Mesenchymal stem cell (in vitro differentiated cells and primary cell): ENCODE measurements at regions not wholly inside any gene's neighbourhood (a gene's known extent, or its start where the extent isn't known, plus 50 kb on each side); places are given as distances from the start of the nearest gene placed in this dataset.
"Not testable (repeated sequence)": the region's sequence is repeated elsewhere in the genome, so short reads cannot be mapped to it uniquely, and the experiment has no call there.

Source experiments
- DNase-seq: peaks from one replicate; pipeline ENCODE4 v3.0.0-alpha.2; 2013
- H2AFZ ChIP-seq: one replicate; pipeline ENCODE4 v1.6.1; 2013; ENCODE audit warnings: low read depth, mild to moderate bottlenecking, control low read depth, inconsistent platforms, low read length, moderate library complexity
- H2AK5ac ChIP-seq: 2 replicates; pipeline ENCODE4 v1.6.1; 2013; ENCODE audit warnings: low read length, moderate library complexity, mild to moderate bottlenecking, inconsistent platforms; ENCODE audit not compliant: severe bottlenecking
- H2BK120ac ChIP-seq: one replicate; pipeline ENCODE4 v1.6.1; 2013; ENCODE audit warnings: low read depth, mild to moderate bottlenecking, inconsistent platforms, low read length, moderate library complexity
- H2BK12ac ChIP-seq, 2 experiments: one replicate each; pipeline ENCODE4 v1.6.1; 2013; ENCODE audit warnings: inconsistent platforms in 2 of 2, low read length in 2 of 2, mild to moderate bottlenecking in 2 of 2, moderate library complexity in 2 of 2, control low read depth in 1 of 2
- H2BK15ac ChIP-seq: one replicate; pipeline ENCODE4 v1.6.1; 2013; ENCODE audit warnings: mild to moderate bottlenecking, low read depth, inconsistent platforms; ENCODE audit not compliant: poor library complexity, severe bottlenecking
- H2BK5ac ChIP-seq: 2 replicates; pipeline ENCODE4 v1.6.1; 2013; ENCODE audit warnings: low read depth, mild to moderate bottlenecking, low read length, control low read depth, inconsistent platforms; ENCODE audit not compliant: poor library complexity, severe bottlenecking
- H3K14ac ChIP-seq, 2 experiments: one replicate each; pipeline ENCODE4 v1.6.1; 2013; ENCODE audit warnings: inconsistent platforms in 2 of 2, low read length in 2 of 2, control low read depth in 1 of 2, mild to moderate bottlenecking in 1 of 2, moderate library complexity in 1 of 2
- H3K18ac ChIP-seq, 2 experiments: one replicate each; pipeline ENCODE4 v1.6.1; 2013; ENCODE audit warnings: inconsistent platforms in 2 of 2, low read length in 2 of 2, control low read depth in 1 of 2, low read depth in 1 of 2, mild to moderate bottlenecking in 1 of 2
- H3K23ac ChIP-seq, 2 experiments: one replicate each; pipeline ENCODE4 v1.6.1; 2013; ENCODE audit warnings: inconsistent platforms in 2 of 2, low read length in 2 of 2, mild to moderate bottlenecking in 2 of 2, moderate library complexity in 2 of 2, control low read depth in 1 of 2
- H3K27ac ChIP-seq: 2 replicates; pipeline ENCODE4 v1.5.1; 2013; ENCODE audit warnings: mild to moderate bottlenecking, moderate library complexity, low read length, control low read depth, inconsistent platforms; ENCODE audit not compliant: poor library complexity, severe bottlenecking
- H3K27me3 ChIP-seq, 2 experiments: 2 replicates each; pipeline versions ENCODE4 v1.6.1 to v1.7.0; 2013; ENCODE audit warnings: low read length in 2 of 2, mild to moderate bottlenecking in 2 of 2, moderate library complexity in 2 of 2, control low read depth in 1 of 2, inconsistent platforms in 1 of 2; ENCODE audit not compliant: control insufficient read depth in 1 of 2, insufficient read depth in 1 of 2
- H3K36me3 ChIP-seq, 2 experiments: 2 replicates each; pipeline versions ENCODE4 v1.6.1 to v1.7.0; 2013; ENCODE audit warnings: low read length in 2 of 2, control low read depth in 1 of 2, inconsistent platforms in 1 of 2, low read depth in 1 of 2, mild to moderate bottlenecking in 1 of 2; ENCODE audit not compliant: insufficient read depth in 2 of 2, control insufficient read depth in 1 of 2
- H3K4ac ChIP-seq, 2 experiments: one replicate each; pipeline ENCODE4 v1.6.1; 2013; ENCODE audit warnings: inconsistent platforms in 2 of 2, low read length in 2 of 2, mild to moderate bottlenecking in 2 of 2, moderate library complexity in 2 of 2, control low read depth in 1 of 2, low read depth in 1 of 2
- H3K4me1 ChIP-seq: 2 replicates; pipeline ENCODE4 v1.6.1; 2013; ENCODE audit warnings: low read depth, low read length, control low read depth; ENCODE audit not compliant: control insufficient read depth, insufficient read depth
- H3K4me2 ChIP-seq: 2 replicates; pipeline ENCODE4 v1.6.1; 2013; ENCODE audit warnings: low read length, mild to moderate bottlenecking, inconsistent platforms; ENCODE audit not compliant: poor library complexity, severe bottlenecking
- H3K4me3 ChIP-seq, 2 experiments: 2 replicates each; pipeline versions ENCODE4 v1.5.1 to v1.7.0; 2013; ENCODE audit warnings: low read length in 2 of 2, mild to moderate bottlenecking in 2 of 2, control low read depth in 1 of 2, low read depth in 1 of 2; ENCODE audit not compliant: insufficient read depth in 1 of 2
- H3K79me1 ChIP-seq: replicated peaks from 2 replicates; pipeline ENCODE4 v1.6.1; 2013; ENCODE audit warnings: mild to moderate bottlenecking, control low read depth, low read length, inconsistent platforms; ENCODE audit not compliant: poor library complexity, severe bottlenecking
- H3K9ac ChIP-seq: 2 replicates; pipeline ENCODE4 v1.7.0; 2013; ENCODE audit warnings: mild to moderate bottlenecking, low read length, moderate library complexity
- H3K9me3 ChIP-seq: 2 replicates; pipeline ENCODE4 v1.7.0; 2013; ENCODE audit warnings: mild to moderate bottlenecking, low read length; ENCODE audit not compliant: control insufficient read depth
- H4K8ac ChIP-seq: one replicate; pipeline ENCODE4 v1.6.1; 2013; ENCODE audit warnings: inconsistent platforms, mild to moderate bottlenecking, low read length, moderate library complexity
- H4K91ac ChIP-seq: one replicate; pipeline ENCODE4 v1.6.1; 2013; ENCODE audit warnings: mild to moderate bottlenecking, low read length, inconsistent platforms
- WGBS: methylation state at CpG from one replicate; pipeline ENCODE4 v1.1.7; 2013; ENCODE audit warnings: mixed read lengths; 5-methylcytosine and 5-hydroxymethylcytosine counted together

- H3K23ac ChIP-seq, H3K27ac ChIP-seq, H3K4me2 ChIP-seq, H3K4me3 ChIP-seq, H2AFZ ChIP-seq, H4K8ac ChIP-seq, H2BK5ac ChIP-seq, H3K9me3 ChIP-seq, H3K18ac ChIP-seq, H3K4ac ChIP-seq, H3K4me1 ChIP-seq, H2BK120ac ChIP-seq, H3K36me3 ChIP-seq, H3K27me3 ChIP-seq, H2BK15ac ChIP-seq, H4K91ac ChIP-seq, H2BK12ac ChIP-seq, H2AK5ac ChIP-seq, DNase-seq, H3K14ac ChIP-seq, H3K79me1 ChIP-seq, H3K9ac ChIP-seq: not testable (repeated sequence)
- 58% methylated on average over 5 of the region's 5 CpGs for WGBS
Measured at GRCh38 chr15:20292422-20293005, 249.1 kb downstream of the GOLGA6L6 start.

- H4K8ac ChIP-seq, H4K91ac ChIP-seq, H3K79me1 ChIP-seq, H3K4me3 ChIP-seq, H3K9me3 ChIP-seq, H2AK5ac ChIP-seq, H3K9ac ChIP-seq, H3K14ac ChIP-seq, H2AFZ ChIP-seq, H3K18ac ChIP-seq, H2BK120ac ChIP-seq, H2BK12ac ChIP-seq, DNase-seq, H3K23ac ChIP-seq, H3K36me3 ChIP-seq, H2BK5ac ChIP-seq, H3K27me3 ChIP-seq, H3K4me1 ChIP-seq, H2BK15ac ChIP-seq, H3K27ac ChIP-seq, H3K4me2 ChIP-seq, H3K4ac ChIP-seq: not testable (repeated sequence)
- WGBS, result 80% methylated on average over 7 of the region's 7 CpGs
Measured at GRCh38 chr15:20291616-20292015, 250.0 kb downstream of the GOLGA6L6 start.

GRCh38 chr15:20290606-20291005 is 251.0 kb downstream of the GOLGA6L6 start:
- not testable (repeated sequence) for H3K36me3 ChIP-seq, H3K27ac ChIP-seq, H2BK120ac ChIP-seq, H2BK15ac ChIP-seq, H3K4me3 ChIP-seq, H3K9ac ChIP-seq, H2BK5ac ChIP-seq, H3K23ac ChIP-seq, H3K4me2 ChIP-seq, DNase-seq, H2AK5ac ChIP-seq, H2AFZ ChIP-seq, H3K4me1 ChIP-seq, H4K91ac ChIP-seq, H4K8ac ChIP-seq, H3K27me3 ChIP-seq, H2BK12ac ChIP-seq, H3K18ac ChIP-seq, H3K9me3 ChIP-seq, H3K79me1 ChIP-seq, H3K4ac ChIP-seq, H3K14ac ChIP-seq
- 71% methylated on average over 6 of the region's 11 CpGs for WGBS

GRCh38 chr15:20289538-20290103 is 252.0 kb downstream of the GOLGA6L6 start:
- H4K91ac ChIP-seq, H2BK15ac ChIP-seq, H3K23ac ChIP-seq, H3K79me1 ChIP-seq, H3K14ac ChIP-seq, H3K18ac ChIP-seq, H2BK5ac ChIP-seq, H3K4me3 ChIP-seq, H3K4me1 ChIP-seq, H2AFZ ChIP-seq, H3K27ac ChIP-seq, H3K9ac ChIP-seq, H3K36me3 ChIP-seq, H3K4ac ChIP-seq, H2AK5ac ChIP-seq, H2BK120ac ChIP-seq, H3K9me3 ChIP-seq, H2BK12ac ChIP-seq, DNase-seq, H4K8ac ChIP-seq, H3K27me3 ChIP-seq, H3K4me2 ChIP-seq: not testable (repeated sequence)
- WGBS, result 45% methylated on average over 3 of the region's 4 CpGs
